BE2C (cell line): ENCODE measurements at regions not wholly inside any gene's neighbourhood (a gene's known extent, or its start where the extent isn't known, plus 50 kb on each side); places are given as distances from the start of the nearest gene placed in this dataset.

Source experiments
- DNase-seq: peaks from one replicate; pipeline ENCODE4 v3.0.0-alpha.2; 2020
- H3K27me3 ChIP-seq: fragments of 250-450 bp; sonication (Bioruptor Pico); 2 replicates; pipeline ENCODE4 v1.5.1; 2020; ENCODE audit warnings: mild to moderate bottlenecking
- H3K36me3 ChIP-seq: fragments of 250-450 bp; sonication (Bioruptor Pico); 2 replicates; pipeline ENCODE4 v1.5.1; 2020; ENCODE audit warnings: mild to moderate bottlenecking
- H3K4me1 ChIP-seq: fragments of 250-450 bp; sonication (Bioruptor Pico); 2 replicates; pipeline ENCODE4 v1.5.1; 2020
- H3K4me3 ChIP-seq: 2 replicates; pipeline ENCODE4 v1.5.1; 2011; ENCODE audit warnings: low read depth, low read length
- H3K9me3 ChIP-seq: fragments of 250-450 bp; sonication (Bioruptor Pico); 2 replicates; pipeline ENCODE4 v1.5.1; 2020
- CTCF ChIP-seq: IDR thresholded peaks from 2 replicates; pipeline ENCODE4 v1.5.1; 2012; ENCODE audit warnings: mild to moderate bottlenecking, low read depth, low read length

GRCh38 chr2:167874812-167875211 lies 372.6 kb downstream of the STK39 start:
- H3K9me3 ChIP-seq, result no peaks in the 10 kb centered on the region
- H3K27me3 ChIP-seq, result no peaks in the 10 kb centered on the region
- H3K36me3 ChIP-seq, result no peaks in the 10 kb centered on the region
- no peak for DNase-seq
- no peaks in the 10 kb centered on the region for H3K4me1 ChIP-seq
- no peak for TF ChIP-seq CTCF
- no peak overlapping the region for H3K4me3 ChIP-seq

GRCh38 chr2:167871286-167871685 lies 376.1 kb downstream of the STK39 start:
- DNase-seq, result no peak
- no peaks in the 10 kb centered on the region for H3K27me3 ChIP-seq
- H3K4me1 ChIP-seq, result no peaks in the 10 kb centered on the region
- no peak overlapping the region for H3K4me3 ChIP-seq
- TF ChIP-seq CTCF, result no peak
- H3K9me3 ChIP-seq, result no peaks in the 10 kb centered on the region
- H3K36me3 ChIP-seq, result no peaks in the 10 kb centered on the region

GRCh38 chr2:167869200-167869599 lies 378.2 kb downstream of the STK39 start:
- Histone ChIP-seq H3K4me3 (no peak overlapping the region), H3K9me3 (no peaks in the 10 kb centered on the region), H3K4me1 (no peaks in the 10 kb centered on the region), H3K36me3 (no peaks in the 10 kb centered on the region), H3K27me3 (no peaks in the 10 kb centered on the region)
- no peak for DNase-seq
- TF ChIP-seq CTCF, result peak; percentile 33

GRCh38 chr2:167863377-167863776 lies 384.0 kb downstream of the STK39 start:
- no peak for DNase-seq
- no peak for TF ChIP-seq CTCF
- H3K27me3 ChIP-seq, result no peaks in the 10 kb centered on the region
- no peaks in the 10 kb centered on the region for H3K36me3 ChIP-seq
- no peaks in the 10 kb centered on the region for H3K9me3 ChIP-seq
- H3K4me1 ChIP-seq, result no peaks in the 10 kb centered on the region
- H3K4me3 ChIP-seq, result no peak overlapping the region

GRCh38 chr2:167862782-167863181 lies 384.6 kb downstream of the STK39 start:
- Histone ChIP-seq H3K4me1 (no peaks in the 10 kb centered on the region), H3K36me3 (no peaks in the 10 kb centered on the region), H3K27me3 (no peaks in the 10 kb centered on the region), H3K4me3 (no peak overlapping the region), H3K9me3 (no peaks in the 10 kb centered on the region)
- DNase-seq, result no peak
- TF ChIP-seq CTCF, result no peak

- Histone ChIP-seq H3K36me3 (no peaks in the 10 kb centered on the region), H3K9me3 (no peaks in the 10 kb centered on the region), H3K27me3 (no peaks in the 10 kb centered on the region), H3K4me3 (no peak overlapping the region), H3K4me1 (no peaks in the 10 kb centered on the region)
- DNase-seq, result no peak
- no peak for TF ChIP-seq CTCF
Measured at GRCh38 chr2:167862296-167862695, 385.1 kb downstream of the STK39 start.
